Panc1 (cell line): ENCODE measurements at regions not wholly inside any gene's neighbourhood (a gene's known extent, or its start where the extent isn't known, plus 50 kb on each side); places are given as distances from the start of the nearest gene placed in this dataset.

Source experiments
- CTCF ChIP-seq: fragments of 450-650 bp; IDR thresholded peaks from 2 replicates; pipeline ENCODE4 v1.5.1; 2017; ENCODE audit warnings: mild to moderate bottlenecking
- POLR2AphosphoS5 ChIP-seq: IDR thresholded peaks from 2 replicates; pipeline ENCODE4 v1.6.1; 2012; ENCODE audit warnings: mild to moderate bottlenecking, low read depth, low read length, moderate library complexity
- REST ChIP-seq, 2 experiments: IDR thresholded peaks; 2 replicates each; pipeline ENCODE4 v1.6.1; 2011 to 2012; ENCODE audit warnings: low read depth in 2 of 2, control low read depth in 1 of 2, low read length in 1 of 2, mild to moderate bottlenecking in 1 of 2, moderate library complexity in 1 of 2; ENCODE audit not compliant: insufficient read depth in 1 of 2
- TCF7L2 ChIP-seq: IDR thresholded peaks from 2 replicates; pipeline ENCODE4 v1.6.1; 2011; ENCODE audit warnings: mild to moderate bottlenecking, low read depth, low read length, inconsistent platforms

GRCh38 chr3:5726621-5727020, 539.1 kb downstream of the EDEM1 start:
- TF ChIP-seq CTCF (no peak), POLR2AphosphoS5 (no peak), REST (IDR thresholded peaks at IDR 0.05; ENCODE audit: insufficient read depth in 1 of 2, low read depth in 2 of 2, low read length in 1 of 2) (no peak), TCF7L2 (no peak)
